ENCODE measurements at regions not wholly inside any gene's neighbourhood (a gene's known extent, or its start where the extent isn't known, plus 50 kb on each side); places are given as distances from the start of the nearest gene placed in this dataset.

GRCh38 chr12:93113317-93114006 lies 184.4 kb upstream of the EEA1 start:
- TF ChIP-seq, protein P1, sequence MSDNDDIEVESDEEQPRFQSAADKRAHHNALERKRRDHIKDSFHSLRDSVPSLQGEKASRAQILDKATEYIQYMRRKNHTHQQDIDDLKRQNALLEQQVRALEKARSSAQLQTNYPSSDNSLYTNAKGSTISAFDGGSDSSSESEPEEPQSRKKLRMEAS (IDR thresholded peaks at IDR 0.05), result no peak
- TF ChIP-seq ELF1 (IDR thresholded peaks at IDR 0.05; ENCODE audit: borderline replicate concordance, low read depth), result no peak
- no peak for TF ChIP-seq SP1 (IDR thresholded peaks at IDR 0.05; ENCODE audit: low read depth)
- TF ChIP-seq FOSL1 (IDR thresholded peaks at IDR 0.05; ENCODE audit: low read depth), result no peak
- Histone ChIP-seq H3K79me2 (ENCODE audit: insufficient read depth, low read length) (no peaks in the 10 kb centered on the region), H4K20me1 (ENCODE audit: insufficient read depth) (no peaks in the 10 kb centered on the region), H3K27ac (ENCODE audit: low read depth, low read length) (no peak overlapping the region), H3K9me3 (ENCODE audit: control insufficient read depth in 1 of 2, insufficient read depth in 1 of 2, low read depth in 1 of 2, low read length in 2 of 2) (no peaks in the 10 kb centered on the region), H3K36me3 (ENCODE audit: control insufficient read depth in 1 of 2, insufficient read depth in 2 of 2, low read length in 2 of 2) (no peaks in the 10 kb centered on the region), H2AFZ (ENCODE audit: low read depth, low read length, poor library complexity, severe bottlenecking) (no peak overlapping the region), H3K4me1 (ENCODE audit: control insufficient read depth in 1 of 2, insufficient read depth in 2 of 2, low read length in 2 of 2) (no peaks in the 10 kb centered on the region), H3K4me2 (ENCODE audit: low read length) (no peak overlapping the region), H3K9me2 (ENCODE audit: insufficient read depth) (no peaks in the 10 kb centered on the region), H3K27me3 (ENCODE audit: insufficient read depth, low read length) (no peaks in the 10 kb centered on the region), H3K9ac (ENCODE audit: low read length) (no peak overlapping the region), H3K4me3 (replicated peaks in 1 of 2; ENCODE audit: low read depth in 1 of 2, low read length in 2 of 2) (no peak overlapping the region)
- ChIA-PET POLR2A (no interaction called here), RAD21 (ENCODE audit: low non-redundant PET in 1 of 2, low total read pairs in 2 of 2, uncharacterized antibody in 2 of 2, unreplicated experiment in 2 of 2) (no interaction called here), CTCF (interaction anchor here (1.7 kb wide), 1 partner anchor 15 kb away, joined by 5 read pairs; no protein-coding TSS in a partner anchor)
- intact Hi-C loops (cut with micrococcal nuclease), result no loop called here
- DNase-seq (ENCODE audit: low read depth, low spot score) (no peak), ATAC-seq (no peak)
- no TSS peak for BruUV-seq (replicated peaks)

GRCh38 chr12:93115198-93115601 lies 186.1 kb upstream of the EEA1 start:
- DNase-seq (ENCODE audit: low read depth, low spot score), result no peak
- H3K79me2 ChIP-seq (ENCODE audit: insufficient read depth, low read length), result no peaks in the 10 kb centered on the region
- H3K27me3 ChIP-seq (ENCODE audit: insufficient read depth, low read length), result no peaks in the 10 kb centered on the region
- ATAC-seq, result no peak
- BruUV-seq (replicated peaks), result no TSS peak
- TF ChIP-seq POLR2A (IDR thresholded peaks at IDR 0.05; ENCODE audit: borderline replicate concordance, extremely low read depth, insufficient read depth, insufficient read length), result no peak
- H2AFZ ChIP-seq (ENCODE audit: low read depth, low read length, poor library complexity, severe bottlenecking), result no peak overlapping the region
- H3K9ac ChIP-seq (ENCODE audit: low read length), result no peak overlapping the region
- intact Hi-C loops (cut with micrococcal nuclease), result no loop called here
- no peak overlapping the region for H3K4me3 ChIP-seq (replicated peaks in 1 of 2; ENCODE audit: low read depth in 1 of 2, low read length in 2 of 2)
- no peaks in the 10 kb centered on the region for H4K20me1 ChIP-seq (ENCODE audit: insufficient read depth)
- no peaks in the 10 kb centered on the region for H3K36me3 ChIP-seq (ENCODE audit: control insufficient read depth in 1 of 2, insufficient read depth in 2 of 2, low read length in 2 of 2)
- POLR2A ChIA-PET, result no interaction called here
- CTCF ChIA-PET, result no interaction called here
- no peaks in the 10 kb centered on the region for H3K9me3 ChIP-seq (ENCODE audit: control insufficient read depth in 1 of 2, insufficient read depth in 1 of 2, low read depth in 1 of 2, low read length in 2 of 2)
- H3K9me2 ChIP-seq (ENCODE audit: insufficient read depth), result no peaks in the 10 kb centered on the region
- RAD21 ChIA-PET (ENCODE audit: low non-redundant PET in 1 of 2, low total read pairs in 2 of 2, uncharacterized antibody in 2 of 2, unreplicated experiment in 2 of 2), result no interaction called here
- no peak overlapping the region for H3K4me2 ChIP-seq (ENCODE audit: low read length)
- no peaks in the 10 kb centered on the region for H3K4me1 ChIP-seq (ENCODE audit: control insufficient read depth in 1 of 2, insufficient read depth in 2 of 2, low read length in 2 of 2)
- H3K27ac ChIP-seq (ENCODE audit: low read depth, low read length), result no peak overlapping the region
